GM23338 (cell line): ENCODE measurements at regions not wholly inside any gene's neighbourhood (a gene's known extent, or its start where the extent isn't known, plus 50 kb on each side); places are given as distances from the start of the nearest gene placed in this dataset.

Experiments
- ATAC-seq: fragments of 200-7000 bp; cut with Tn5 transposase; 3 replicates; pipeline ENCODE4 v1.9.1; 2020
- DNase-seq: peaks from one replicate; pipeline ENCODE4 v3.0.0-alpha.2; 2015; ENCODE audit warnings: low spot score
- H2AFZ ChIP-seq: fragments of 200-600 bp; sonication (generic); 2 replicates; pipeline ENCODE4 v1.8.0; 2016; ENCODE audit warnings: antibody characterized with exemption, mild to moderate bottlenecking, moderate library complexity
- H3F3A ChIP-seq: fragments of 200-600 bp; sonication (generic); replicated peaks from 2 replicates; pipeline ENCODE4 v1.8.0; 2017; ENCODE audit warnings: antibody characterized with exemption, mixed run types, low read depth
- H3K27ac ChIP-seq: fragments of 200-600 bp; sonication (generic); 2 replicates; pipeline ENCODE4 v1.6.1; 2016; ENCODE audit warnings: low read depth
- H3K27me3 ChIP-seq: fragments of 200-600 bp; sonication (generic); 2 replicates; pipeline ENCODE4 v1.8.0; 2016; ENCODE audit warnings: mild to moderate bottlenecking, mixed run types, moderate library complexity; ENCODE audit not compliant: insufficient read depth
- H3K36me3 ChIP-seq: fragments of 200-600 bp; sonication (generic); 2 replicates; pipeline ENCODE4 v1.8.0; 2016; ENCODE audit warnings: mild to moderate bottlenecking; ENCODE audit not compliant: insufficient read depth
- H3K4me1 ChIP-seq: fragments of 200-600 bp; sonication (generic); 2 replicates; pipeline ENCODE4 v1.8.0; 2016; ENCODE audit warnings: mild to moderate bottlenecking, moderate library complexity; ENCODE audit not compliant: insufficient read depth
- H3K4me2 ChIP-seq: fragments of 200-600 bp; sonication (generic); 2 replicates; pipeline ENCODE4 v1.7.1; 2017; ENCODE audit warnings: mixed run types
- H3K4me3 ChIP-seq: fragments of 200-600 bp; sonication (generic); 2 replicates; pipeline ENCODE4 v1.6.1; 2016; ENCODE audit warnings: mixed run types
- H3K79me2 ChIP-seq: fragments of 200-600 bp; sonication (generic); replicated peaks from 2 replicates; pipeline ENCODE4 v1.8.0; 2017; ENCODE audit warnings: mild to moderate bottlenecking; ENCODE audit not compliant: insufficient read depth
- H3K9me2 ChIP-seq: fragments of 200-600 bp; sonication (generic); 2 replicates; pipeline ENCODE4 v1.8.0; 2017; ENCODE audit not compliant: insufficient read depth
- H4K20me1 ChIP-seq: fragments of 200-600 bp; sonication (generic); replicated peaks from 2 replicates; pipeline ENCODE4 v1.8.0; 2017; ENCODE audit warnings: mild to moderate bottlenecking; ENCODE audit not compliant: insufficient read depth
- H3K27ac Mint-ChIP-seq: 2 replicates; pipeline ENCODE4 v1.8.0; 2020; ENCODE audit warnings: inconsistent platforms, mild to moderate bottlenecking, moderate library complexity, mixed read lengths
- H3K27me3 Mint-ChIP-seq: 3 replicates; pipeline ENCODE4 v1.8.0; 2022; ENCODE audit warnings: low read depth, mild to moderate bottlenecking, moderate library complexity, mixed read lengths, inconsistent platforms; ENCODE audit not compliant: insufficient read depth, poor library complexity
- H3K36me3 Mint-ChIP-seq: 3 replicates; pipeline ENCODE4 v1.8.0; 2021; ENCODE audit warnings: low read depth, mild to moderate bottlenecking, inconsistent platforms, moderate library complexity, mixed read lengths
- H3K4me1 Mint-ChIP-seq: 3 replicates; pipeline ENCODE4 v1.8.0; 2020; ENCODE audit warnings: mild to moderate bottlenecking, inconsistent platforms, mixed read lengths
- H3K4me3 Mint-ChIP-seq: 3 replicates; pipeline ENCODE4 v1.8.0; 2021; ENCODE audit warnings: moderate library complexity, mild to moderate bottlenecking, inconsistent platforms, mixed read lengths
- H3K9me3 Mint-ChIP-seq: 3 replicates; pipeline ENCODE4 v1.8.0; 2020; ENCODE audit warnings: moderate library complexity, mild to moderate bottlenecking, inconsistent platforms, mixed read lengths
- CTCF ChIP-seq, 2 experiments: fragments of 200-600 bp in 1 of 2; sonication (generic) in 1 of 2; conservative IDR thresholded peaks; 2 replicates each; pipeline versions ENCODE4 v1.5.1 to v1.6.1; 2016 to 2017; ENCODE audit warnings: antibody characterized with exemption in 2 of 2, low read depth in 2 of 2, mild to moderate bottlenecking in 2 of 2, moderate library complexity in 1 of 2
- EZH2 ChIP-seq: fragments of 200-600 bp; sonication (generic); IDR thresholded peaks from one replicate; pipeline ENCODE4 v1.8.0; 2017; ENCODE audit warnings: antibody characterized with exemption, mild to moderate bottlenecking, low read depth; ENCODE audit not compliant: unreplicated experiment
- EZH2phosphoT487 ChIP-seq: fragments of 200-600 bp; sonication (generic); IDR thresholded peaks from one replicate; pipeline ENCODE4 v1.8.1; 2018; ENCODE audit warnings: antibody characterized with exemption; ENCODE audit not compliant: unreplicated experiment
- JUNB ChIP-seq: IDR thresholded peaks from one replicate; pipeline ENCODE4 v1.6.1; 2016; ENCODE audit warnings: antibody characterized with exemption; ENCODE audit not compliant: unreplicated experiment
- TF ChIP-seq, protein P1 (sequence below): fragments of 250-450 bp; sonication (Bioruptor Pico); IDR thresholded peaks from 2 replicates; pipeline ENCODE4 v1.5.0; 2020; ENCODE audit warnings: mild to moderate bottlenecking, moderate library complexity

GRCh38 chr12:105843986-105844760, 294.6 kb downstream of the NUAK1 start:
- Histone ChIP-seq H3K27ac (no peak overlapping the region), H2AFZ (no peak overlapping the region), H3K9me2 (peaks cover 12% of the 10 kb centered on the region), H3K79me2 (no peaks in the 10 kb centered on the region), H3K4me2 (no peak overlapping the region), H3K36me3 (no peaks in the 10 kb centered on the region), H3K4me1 (no peaks in the 10 kb centered on the region), H3K27me3 (no peaks in the 10 kb centered on the region), H3K4me3 (no peak overlapping the region), H3F3A (no peaks in the 10 kb centered on the region), H4K20me1 (no peaks in the 10 kb centered on the region)
- Mint-ChIP-seq H3K27ac (no peak overlapping the region), H3K27me3 (no peaks in the 10 kb centered on the region), H3K4me3 (no peak overlapping the region), H3K9me3 (peaks cover 12% of the 10 kb centered on the region), H3K4me1 (no peaks in the 10 kb centered on the region), H3K36me3 (peaks cover 3% of the 10 kb centered on the region; the same call in 1 of the 3 replicates)
- no peak for TF ChIP-seq EZH2phosphoT487
- TF ChIP-seq EZH2: no peak
- TF ChIP-seq JUNB: no peak
- TF ChIP-seq, protein P1, sequence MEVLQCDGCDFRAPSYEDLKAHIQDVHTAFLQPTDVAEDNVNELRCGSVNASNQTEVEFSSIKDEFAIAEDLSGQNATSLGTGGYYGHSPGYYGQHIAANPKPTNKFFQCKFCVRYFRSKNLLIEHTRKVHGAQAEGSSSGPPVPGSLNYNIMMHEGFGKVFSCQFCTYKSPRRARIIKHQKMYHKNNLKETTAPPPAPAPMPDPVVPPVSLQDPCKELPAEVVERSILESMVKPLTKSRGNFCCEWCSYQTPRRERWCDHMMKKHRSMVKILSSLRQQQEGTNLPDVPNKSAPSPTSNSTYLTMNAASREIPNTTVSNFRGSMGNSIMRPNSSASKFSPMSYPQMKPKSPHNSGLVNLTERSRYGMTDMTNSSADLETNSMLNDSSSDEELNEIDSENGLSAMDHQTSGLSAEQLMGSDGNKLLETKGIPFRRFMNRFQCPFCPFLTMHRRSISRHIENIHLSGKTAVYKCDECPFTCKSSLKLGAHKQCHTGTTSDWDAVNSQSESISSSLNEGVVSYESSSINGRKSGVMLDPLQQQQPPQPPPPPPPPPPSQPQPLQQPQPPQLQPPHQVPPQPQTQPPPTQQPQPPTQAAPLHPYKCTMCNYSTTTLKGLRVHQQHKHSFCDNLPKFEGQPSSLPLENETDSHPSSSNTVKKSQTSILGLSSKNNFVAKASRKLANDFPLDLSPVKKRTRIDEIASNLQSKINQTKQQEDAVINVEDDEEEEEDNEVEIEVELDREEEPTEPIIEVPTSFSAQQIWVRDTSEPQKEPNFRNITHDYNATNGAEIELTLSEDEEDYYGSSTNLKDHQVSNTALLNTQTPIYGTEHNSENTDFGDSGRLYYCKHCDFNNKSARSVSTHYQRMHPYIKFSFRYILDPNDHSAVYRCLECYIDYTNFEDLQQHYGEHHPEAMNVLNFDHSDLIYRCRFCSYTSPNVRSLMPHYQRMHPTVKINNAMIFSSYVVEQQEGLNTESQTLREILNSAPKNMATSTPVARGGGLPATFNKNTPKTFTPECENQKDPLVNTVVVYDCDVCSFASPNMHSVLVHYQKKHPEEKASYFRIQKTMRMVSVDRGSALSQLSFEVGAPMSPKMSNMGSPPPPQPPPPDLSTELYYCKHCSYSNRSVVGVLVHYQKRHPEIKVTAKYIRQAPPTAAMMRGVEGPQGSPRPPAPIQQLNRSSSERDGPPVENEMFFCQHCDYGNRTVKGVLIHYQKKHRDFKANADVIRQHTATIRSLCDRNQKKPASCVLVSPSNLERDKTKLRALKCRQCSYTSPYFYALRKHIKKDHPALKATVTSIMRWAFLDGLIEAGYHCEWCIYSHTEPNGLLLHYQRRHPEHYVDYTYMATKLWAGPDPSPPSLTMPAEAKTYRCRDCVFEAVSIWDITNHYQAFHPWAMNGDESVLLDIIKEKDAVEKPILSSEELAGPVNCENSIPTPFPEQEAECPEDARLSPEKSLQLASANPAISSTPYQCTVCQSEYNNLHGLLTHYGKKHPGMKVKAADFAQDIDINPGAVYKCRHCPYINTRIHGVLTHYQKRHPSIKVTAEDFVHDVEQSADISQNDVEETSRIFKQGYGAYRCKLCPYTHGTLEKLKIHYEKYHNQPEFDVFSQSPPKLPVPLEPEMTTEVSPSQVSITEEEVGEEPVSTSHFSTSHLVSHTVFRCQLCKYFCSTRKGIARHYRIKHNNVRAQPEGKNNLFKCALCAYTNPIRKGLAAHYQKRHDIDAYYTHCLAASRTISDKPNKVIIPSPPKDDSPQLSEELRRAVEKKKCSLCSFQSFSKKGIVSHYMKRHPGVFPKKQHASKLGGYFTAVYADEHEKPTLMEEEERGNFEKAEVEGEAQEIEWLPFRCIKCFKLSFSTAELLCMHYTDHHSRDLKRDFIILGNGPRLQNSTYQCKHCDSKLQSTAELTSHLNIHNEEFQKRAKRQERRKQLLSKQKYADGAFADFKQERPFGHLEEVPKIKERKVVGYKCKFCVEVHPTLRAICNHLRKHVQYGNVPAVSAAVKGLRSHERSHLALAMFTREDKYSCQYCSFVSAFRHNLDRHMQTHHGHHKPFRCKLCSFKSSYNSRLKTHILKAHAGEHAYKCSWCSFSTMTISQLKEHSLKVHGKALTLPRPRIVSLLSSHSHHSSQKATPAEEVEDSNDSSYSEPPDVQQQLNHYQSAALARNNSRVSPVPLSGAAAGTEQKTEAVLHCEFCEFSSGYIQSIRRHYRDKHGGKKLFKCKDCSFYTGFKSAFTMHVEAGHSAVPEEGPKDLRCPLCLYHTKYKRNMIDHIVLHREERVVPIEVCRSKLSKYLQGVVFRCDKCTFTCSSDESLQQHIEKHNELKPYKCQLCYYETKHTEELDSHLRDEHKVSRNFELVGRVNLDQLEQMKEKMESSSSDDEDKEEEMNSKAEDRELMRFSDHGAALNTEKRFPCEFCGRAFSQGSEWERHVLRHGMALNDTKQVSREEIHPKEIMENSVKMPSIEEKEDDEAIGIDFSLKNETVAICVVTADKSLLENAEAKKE (CRISPR knock-in tag): no peak
- TF ChIP-seq CTCF (conservative IDR thresholded peaks at IDR 0.05; ENCODE audit: low read depth in 2 of 2): no peak
- DNase-seq (no peak), ATAC-seq (no peak)
